Stimulated activated naive CD8-positive, alpha-beta T cell treated with anti-CD3 and anti-CD28 coated beads, Interleukin-15, Interleukin-2, amounts not matched to agents 100 ng/mL and 50 ng/mL, for 24 hours (primary cell): ENCODE measurements at regions not wholly inside any gene's neighbourhood (a gene's known extent, or its start where the extent isn't known, plus 50 kb on each side); places are given as distances from the start of the nearest gene placed in this dataset.
"Not testable (repeated sequence)": the region's sequence is repeated elsewhere in the genome, so short reads cannot be mapped to it uniquely, and the experiment has no call there.

Experiments used
- H3K27ac Mint-ChIP-seq: one replicate; pipeline ENCODE4 v1.8.0; 2021; ENCODE audit warnings: mild to moderate bottlenecking, mixed read lengths
- H3K27me3 Mint-ChIP-seq: one replicate; pipeline ENCODE4 v1.8.0; 2021; ENCODE audit warnings: mixed read lengths
- H3K36me3 Mint-ChIP-seq: one replicate; pipeline ENCODE4 v1.8.0; 2021; ENCODE audit warnings: low read depth, mixed read lengths
- H3K4me1 Mint-ChIP-seq: one replicate; pipeline ENCODE4 v1.8.0; 2021; ENCODE audit warnings: low read depth, mixed read lengths
- H3K4me3 Mint-ChIP-seq: one replicate; pipeline ENCODE4 v1.8.0; 2021; ENCODE audit warnings: mild to moderate bottlenecking, mixed read lengths
- H3K9me3 Mint-ChIP-seq: one replicate; pipeline ENCODE4 v1.8.0; 2021; ENCODE audit warnings: mixed read lengths

- Mint-ChIP-seq H3K4me3 (no peak overlapping the region), H3K4me1 (peaks cover 3% of the 10 kb centered on the region), H3K36me3 (no peaks in the 10 kb centered on the region), H3K9me3 (no peaks in the 10 kb centered on the region), H3K27me3 (no peaks in the 10 kb centered on the region), H3K27ac (no peak overlapping the region)
Observed at GRCh38 chr6:140732991-140733390, 1358.5 kb upstream of the CITED2 start.

GRCh38 chr6:140732155-140732554, 1357.7 kb upstream of the CITED2 start:
- Mint-ChIP-seq H3K27me3 (no peaks in the 10 kb centered on the region), H3K27ac (no peak overlapping the region), H3K4me1 (peaks cover 3% of the 10 kb centered on the region), H3K36me3 (no peaks in the 10 kb centered on the region), H3K9me3 (no peaks in the 10 kb centered on the region), H3K4me3 (no peak overlapping the region)

GRCh38 chr6:140731741-140732140, 1357.3 kb upstream of the CITED2 start:
- no peak overlapping the region for H3K27ac Mint-ChIP-seq
- no peaks in the 10 kb centered on the region for H3K27me3 Mint-ChIP-seq
- H3K36me3 Mint-ChIP-seq: no peaks in the 10 kb centered on the region
- H3K4me3 Mint-ChIP-seq: no peak overlapping the region
- peaks cover 3% of the 10 kb centered on the region for H3K4me1 Mint-ChIP-seq
- no peaks in the 10 kb centered on the region for H3K9me3 Mint-ChIP-seq

GRCh38 chr6:140729521-140729920, 1355.1 kb upstream of the CITED2 start:
- Mint-ChIP-seq H3K4me1 (peaks cover 3% of the 10 kb centered on the region), H3K9me3 (no peaks in the 10 kb centered on the region), H3K27ac (no peak overlapping the region), H3K36me3 (no peaks in the 10 kb centered on the region), H3K27me3 (no peaks in the 10 kb centered on the region), H3K4me3 (no peak overlapping the region)

- Mint-ChIP-seq H3K4me3 (no peak overlapping the region), H3K27me3 (peaks cover 4% of the 10 kb centered on the region), H3K27ac (no peak overlapping the region), H3K36me3 (no peaks in the 10 kb centered on the region), H3K4me1 (no peaks in the 10 kb centered on the region), H3K9me3 (peaks cover 6% of the 10 kb centered on the region)
Observed at GRCh38 chr6:140718021-140718420, 1343.6 kb upstream of the CITED2 start.

- H3K36me3 Mint-ChIP-seq: no peaks in the 10 kb centered on the region
- H3K4me3 Mint-ChIP-seq: no peak overlapping the region
- peaks cover 4% of the 10 kb centered on the region for H3K27me3 Mint-ChIP-seq
- H3K9me3 Mint-ChIP-seq: peaks cover 6% of the 10 kb centered on the region
- H3K27ac Mint-ChIP-seq: no peak overlapping the region
- H3K4me1 Mint-ChIP-seq: no peaks in the 10 kb centered on the region
Observed at GRCh38 chr6:140713495-140713894, 1339.0 kb upstream of the CITED2 start.

- Mint-ChIP-seq H3K27me3 (no peaks in the 10 kb centered on the region), H3K9me3 (no peaks in the 10 kb centered on the region), H3K4me1 (no peaks in the 10 kb centered on the region), H3K4me3 (no peak overlapping the region), H3K36me3 (no peaks in the 10 kb centered on the region), H3K27ac (no peak overlapping the region)
Observed at GRCh38 chr6:140711019-140711613, 1336.7 kb upstream of the CITED2 start.

GRCh38 chr6:140708441-140708840, 1334.0 kb upstream of the CITED2 start:
- no peaks in the 10 kb centered on the region for H3K36me3 Mint-ChIP-seq
- no peaks in the 10 kb centered on the region for H3K27me3 Mint-ChIP-seq
- no peaks in the 10 kb centered on the region for H3K4me1 Mint-ChIP-seq
- no peak overlapping the region for H3K27ac Mint-ChIP-seq
- no peaks in the 10 kb centered on the region for H3K9me3 Mint-ChIP-seq
- no peak overlapping the region for H3K4me3 Mint-ChIP-seq

- H3K36me3 Mint-ChIP-seq, H3K4me3 Mint-ChIP-seq, H3K4me1 Mint-ChIP-seq, H3K27me3 Mint-ChIP-seq, H3K27ac Mint-ChIP-seq, H3K9me3 Mint-ChIP-seq: not testable (repeated sequence)
Observed at GRCh38 chr6:140704008-140704407, 1329.6 kb upstream of the CITED2 start.

- no peak overlapping the region for H3K27ac Mint-ChIP-seq
- H3K27me3 Mint-ChIP-seq: no peaks in the 10 kb centered on the region
- no peaks in the 10 kb centered on the region for H3K36me3 Mint-ChIP-seq
- no peaks in the 10 kb centered on the region for H3K4me1 Mint-ChIP-seq
- no peak overlapping the region for H3K4me3 Mint-ChIP-seq
- H3K9me3 Mint-ChIP-seq: no peaks in the 10 kb centered on the region
Observed at GRCh38 chr6:140697585-140697984, 1323.1 kb upstream of the CITED2 start.

GRCh38 chr6:140684776-140685550, 1310.5 kb upstream of the CITED2 start:
- Mint-ChIP-seq H3K27me3 (no peaks in the 10 kb centered on the region), H3K36me3 (no peaks in the 10 kb centered on the region), H3K4me3 (no peak overlapping the region), H3K9me3 (no peaks in the 10 kb centered on the region), H3K4me1 (no peaks in the 10 kb centered on the region), H3K27ac (no peak overlapping the region)

GRCh38 chr6:140677781-140678528, 1303.5 kb upstream of the CITED2 start:
- Mint-ChIP-seq H3K36me3 (no peaks in the 10 kb centered on the region), H3K9me3 (no peaks in the 10 kb centered on the region), H3K4me1 (no peaks in the 10 kb centered on the region), H3K27me3 (peaks cover 4% of the 10 kb centered on the region), H3K27ac (no peak overlapping the region), H3K4me3 (no peak overlapping the region)

GRCh38 chr6:140671926-140672325, 1297.5 kb upstream of the CITED2 start:
- no peaks in the 10 kb centered on the region for H3K9me3 Mint-ChIP-seq
- H3K27ac Mint-ChIP-seq: no peak overlapping the region
- no peaks in the 10 kb centered on the region for H3K4me1 Mint-ChIP-seq
- H3K4me3 Mint-ChIP-seq: no peak overlapping the region
- H3K36me3 Mint-ChIP-seq: no peaks in the 10 kb centered on the region
- no peaks in the 10 kb centered on the region for H3K27me3 Mint-ChIP-seq

GRCh38 chr6:140670021-140670420, 1295.6 kb upstream of the CITED2 start:
- Mint-ChIP-seq H3K27me3 (no peaks in the 10 kb centered on the region), H3K4me1 (no peaks in the 10 kb centered on the region), H3K36me3 (no peaks in the 10 kb centered on the region), H3K27ac (no peak overlapping the region), H3K9me3 (no peaks in the 10 kb centered on the region), H3K4me3 (no peak overlapping the region)

GRCh38 chr6:140669321-140669720, 1294.9 kb upstream of the CITED2 start:
- no peaks in the 10 kb centered on the region for H3K27me3 Mint-ChIP-seq
- H3K36me3 Mint-ChIP-seq: no peaks in the 10 kb centered on the region
- no peak overlapping the region for H3K27ac Mint-ChIP-seq
- H3K9me3 Mint-ChIP-seq: no peaks in the 10 kb centered on the region
- H3K4me3 Mint-ChIP-seq: no peak overlapping the region
- H3K4me1 Mint-ChIP-seq: no peaks in the 10 kb centered on the region
